HEK293 (cell line): ENCODE measurements at regions not wholly inside any gene's neighbourhood (a gene's known extent, or its start where the extent isn't known, plus 50 kb on each side); places are given as distances from the start of the nearest gene placed in this dataset.

Experiments
- CTCF ChIP-seq: fragments of 450-650 bp; formaldehyde crosslinking; IDR thresholded peaks from 2 replicates; pipeline ENCODE4 v1.5.1; 2016; ENCODE audit warnings: missing biosample characterization, missing genetic modification characterization
- KLF9 ChIP-seq: fragments of 450-650 bp; formaldehyde crosslinking; IDR thresholded peaks from 2 replicates; pipeline ENCODE4 v1.5.1; 2016; ENCODE audit warnings: missing biosample characterization, missing genetic modification characterization, low read depth
- MYNN ChIP-seq: fragments of 450-650 bp; formaldehyde crosslinking; IDR thresholded peaks from 2 replicates; pipeline ENCODE4 v1.5.1; 2016; ENCODE audit warnings: missing biosample characterization, missing genetic modification characterization, borderline replicate concordance
- RBAK ChIP-seq: fragments of 450-650 bp; formaldehyde crosslinking; IDR thresholded peaks from 2 replicates; pipeline ENCODE4 v1.5.1; 2016; ENCODE audit warnings: missing biosample characterization, missing genetic modification characterization
- SP2 ChIP-seq: fragments of 450-650 bp; formaldehyde crosslinking; IDR thresholded peaks from 2 replicates; pipeline ENCODE4 v1.5.1; 2016; ENCODE audit warnings: missing biosample characterization, missing genetic modification characterization
- ZBTB10 ChIP-seq: fragments of 450-650 bp; formaldehyde crosslinking; IDR thresholded peaks from 2 replicates; pipeline ENCODE4 v1.5.1; 2016; ENCODE audit warnings: missing biosample characterization, missing genetic modification characterization
- ZBTB11 ChIP-seq: fragments of 450-650 bp; formaldehyde crosslinking; conservative IDR thresholded peaks from 2 replicates; pipeline ENCODE4 v1.5.1; 2016; ENCODE audit warnings: low read depth, missing biosample characterization, missing genetic modification characterization
- ZNF18 ChIP-seq: fragments of 450-650 bp; formaldehyde crosslinking; IDR thresholded peaks from 2 replicates; pipeline ENCODE4 v1.5.1; 2016; ENCODE audit warnings: missing biosample characterization, missing genetic modification characterization
- ZNF266 ChIP-seq: fragments of 450-650 bp; formaldehyde crosslinking; IDR thresholded peaks from 2 replicates; pipeline ENCODE4 v1.5.1; 2016; ENCODE audit warnings: missing biosample characterization, missing genetic modification characterization, low read depth
- ZNF341 ChIP-seq: fragments of 450-650 bp; formaldehyde crosslinking; IDR thresholded peaks from 2 replicates; pipeline ENCODE4; 2016; ENCODE audit warnings: low read depth, missing biosample characterization, missing genetic modification characterization
- ZNF571 ChIP-seq: fragments of 450-650 bp; formaldehyde crosslinking; IDR thresholded peaks from 2 replicates; pipeline ENCODE4 v1.5.0; 2017; ENCODE audit warnings: missing biosample characterization, missing genetic modification characterization
- ZNF596 ChIP-seq: fragments of 450-650 bp; IDR thresholded peaks from 2 replicates; pipeline ENCODE4 v1.5.0; 2018; ENCODE audit warnings: missing biosample characterization, mild to moderate bottlenecking, missing genetic modification characterization, moderate library complexity
- ZNF777 ChIP-seq: fragments of 450-650 bp; formaldehyde crosslinking; IDR thresholded peaks from 2 replicates; pipeline ENCODE4 v1.5.1; 2017; ENCODE audit warnings: missing biosample characterization, missing genetic modification characterization, borderline replicate concordance

DNA sequence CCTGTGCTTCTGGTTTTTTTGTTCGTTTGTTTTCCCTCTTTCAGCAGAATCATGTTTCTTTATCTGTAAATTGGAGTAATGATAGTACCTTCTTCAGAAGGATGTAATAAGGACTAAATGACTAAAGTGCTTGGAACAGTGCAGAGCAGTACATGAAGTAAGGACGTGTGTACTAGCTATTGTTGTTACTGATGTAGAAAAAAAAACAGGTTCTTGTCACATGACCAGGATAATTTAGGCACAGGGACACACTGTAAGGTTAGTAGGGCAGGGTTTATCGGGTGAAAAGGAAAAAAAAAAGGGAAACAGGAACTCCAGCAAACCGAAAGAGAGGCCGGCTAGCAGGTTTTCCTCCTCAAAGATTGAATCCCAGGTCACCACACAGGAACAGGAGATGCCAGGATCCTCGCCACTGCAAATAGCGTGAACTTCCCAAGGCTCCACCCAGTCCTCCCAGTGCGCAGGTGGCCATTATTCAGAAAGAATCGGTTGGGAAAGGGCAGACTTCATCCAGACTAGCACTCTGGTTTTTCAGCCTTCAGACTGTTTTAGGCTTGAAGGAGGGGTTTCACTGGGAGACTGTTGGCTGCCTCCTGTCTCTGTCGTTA is 63.8 kb upstream of the PRRC2C start:
- TF ChIP-seq MYNN (tag by site-specific recombination) (no peak), ZNF266 (tag by site-specific recombination) (no peak), CTCF (tag by site-specific recombination) (no peak), SP2 (tag by site-specific recombination) (no peak), ZBTB11 (tag by site-specific recombination) (no peak), ZNF596 (no peak), ZNF18 (tag by site-specific recombination) (no peak), ZNF777 (tag by site-specific recombination) (no peak), ZBTB10 (tag by site-specific recombination) (no peak), ZNF571 (tag by site-specific recombination) (no peak), RBAK (tag by site-specific recombination) (no peak), KLF9 (tag by site-specific recombination) (no peak), ZNF341 (tag by site-specific recombination) (no peak)
